ENCODE measurements at regions not wholly inside any gene's neighbourhood (a gene's known extent, or its start where the extent isn't known, plus 50 kb on each side); places are given as distances from the start of the nearest gene placed in this dataset.

DNA sequence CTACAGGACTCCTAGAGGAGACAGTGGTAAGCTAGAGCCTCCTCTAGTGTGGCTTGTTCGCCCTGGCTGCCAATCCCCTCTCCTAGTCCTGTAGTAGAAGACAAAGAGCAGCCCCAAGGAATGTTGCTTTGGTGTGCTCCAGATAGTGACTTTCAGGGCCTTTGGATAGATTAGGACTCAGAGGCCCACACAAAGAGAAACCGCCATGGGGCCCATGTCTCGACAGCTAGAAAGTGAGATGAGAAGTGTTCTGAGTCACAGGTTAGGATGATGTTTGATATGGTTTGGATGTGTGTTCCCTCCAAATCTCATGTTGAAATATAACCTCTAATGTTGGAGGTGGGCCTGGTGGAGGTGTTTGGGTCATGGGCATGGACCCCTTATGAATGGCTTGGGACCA, 51.8 kb upstream of the JDP2 start:
- TF ChIP-seq POLR2A (IDR thresholded peaks at IDR 0.05) (no peak), POLR2AphosphoS5 (IDR thresholded peaks at IDR 0.05) (no peak), EP300 (IDR thresholded peaks at IDR 0.05) (no peak)
- TF ChIP-seq, protein P1, sequence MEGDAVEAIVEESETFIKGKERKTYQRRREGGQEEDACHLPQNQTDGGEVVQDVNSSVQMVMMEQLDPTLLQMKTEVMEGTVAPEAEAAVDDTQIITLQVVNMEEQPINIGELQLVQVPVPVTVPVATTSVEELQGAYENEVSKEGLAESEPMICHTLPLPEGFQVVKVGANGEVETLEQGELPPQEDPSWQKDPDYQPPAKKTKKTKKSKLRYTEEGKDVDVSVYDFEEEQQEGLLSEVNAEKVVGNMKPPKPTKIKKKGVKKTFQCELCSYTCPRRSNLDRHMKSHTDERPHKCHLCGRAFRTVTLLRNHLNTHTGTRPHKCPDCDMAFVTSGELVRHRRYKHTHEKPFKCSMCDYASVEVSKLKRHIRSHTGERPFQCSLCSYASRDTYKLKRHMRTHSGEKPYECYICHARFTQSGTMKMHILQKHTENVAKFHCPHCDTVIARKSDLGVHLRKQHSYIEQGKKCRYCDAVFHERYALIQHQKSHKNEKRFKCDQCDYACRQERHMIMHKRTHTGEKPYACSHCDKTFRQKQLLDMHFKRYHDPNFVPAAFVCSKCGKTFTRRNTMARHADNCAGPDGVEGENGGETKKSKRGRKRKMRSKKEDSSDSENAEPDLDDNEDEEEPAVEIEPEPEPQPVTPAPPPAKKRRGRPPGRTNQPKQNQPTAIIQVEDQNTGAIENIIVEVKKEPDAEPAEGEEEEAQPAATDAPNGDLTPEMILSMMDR (IDR thresholded peaks at IDR 0.05), result no peak
